ENCODE measurements at regions not wholly inside any gene's neighbourhood (a gene's known extent, or its start where the extent isn't known, plus 50 kb on each side); places are given as distances from the start of the nearest gene placed in this dataset.
A peak's percentile ranks its signal among the peaks of the same experiment; 100 is the strongest.

DNA sequence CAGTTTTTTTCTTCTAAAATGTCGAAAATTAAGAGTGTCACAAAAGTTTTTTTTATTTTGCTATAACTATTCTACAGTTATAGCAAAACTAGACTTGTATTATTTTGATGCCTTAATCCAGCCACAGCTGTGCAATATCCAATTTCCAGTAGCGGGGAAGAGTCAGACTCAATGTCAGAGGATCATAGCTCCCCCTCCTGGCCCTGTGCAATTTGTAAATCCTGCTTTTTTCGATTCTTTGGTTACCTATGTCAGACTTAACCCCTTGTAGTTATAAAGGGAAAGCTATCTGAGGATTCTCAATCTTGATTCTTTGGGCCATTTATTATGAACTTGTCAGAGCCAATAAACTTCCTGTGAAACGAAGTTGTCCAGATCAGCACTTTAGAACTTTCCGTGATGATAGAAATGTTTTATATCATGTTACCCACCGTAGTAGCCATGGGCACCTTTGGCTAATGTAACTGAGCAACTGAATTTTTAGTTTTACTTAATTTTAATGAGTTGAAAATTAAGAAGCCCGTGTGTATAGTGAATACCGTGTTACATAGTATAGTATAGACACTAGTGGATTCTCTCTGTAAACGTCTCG lies 87.7 kb upstream of the PRKCQ start:
- peak; percentile 65 for DNase-seq

DNA sequence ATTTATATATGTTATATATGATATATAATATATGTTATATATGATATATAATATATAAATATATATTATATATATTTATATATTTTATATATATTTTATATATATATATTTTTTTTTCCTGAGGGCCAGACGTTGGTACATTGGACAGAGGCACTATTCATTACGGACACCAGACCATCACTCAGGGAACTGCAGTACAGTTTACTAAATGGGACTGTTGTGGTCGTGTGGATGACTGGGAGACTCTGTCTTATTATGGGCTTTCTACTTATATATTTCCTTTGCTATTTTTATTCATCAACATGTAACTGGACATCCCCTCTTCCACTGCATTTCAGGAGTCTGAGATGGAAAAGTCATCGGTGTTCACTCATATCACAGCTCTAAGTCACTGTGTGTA lies 87.1 kb upstream of the PRKCQ start:
- DNase-seq = no peak

DNA sequence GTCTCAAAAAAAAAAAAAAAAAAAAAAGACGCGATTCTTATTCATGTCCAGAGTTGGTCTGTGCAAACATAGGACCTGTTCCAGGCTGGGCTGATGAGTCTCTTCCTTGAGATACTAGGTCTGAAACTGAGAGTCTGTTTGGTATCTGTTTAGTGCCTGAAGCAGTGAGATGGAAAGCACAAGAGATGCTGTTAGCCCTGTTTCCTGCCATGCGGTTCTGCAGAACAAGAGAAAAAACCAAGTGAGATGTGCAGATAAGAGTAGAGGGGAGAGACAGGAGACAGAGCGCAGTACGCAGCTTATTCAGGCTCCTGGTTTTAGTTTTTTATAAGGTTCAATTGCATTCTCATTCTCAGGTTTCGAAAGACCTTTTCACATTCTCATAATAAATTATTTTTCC lies 85.8 kb upstream of the PRKCQ start:
- peak; percentile 90 for DNase-seq

DNA sequence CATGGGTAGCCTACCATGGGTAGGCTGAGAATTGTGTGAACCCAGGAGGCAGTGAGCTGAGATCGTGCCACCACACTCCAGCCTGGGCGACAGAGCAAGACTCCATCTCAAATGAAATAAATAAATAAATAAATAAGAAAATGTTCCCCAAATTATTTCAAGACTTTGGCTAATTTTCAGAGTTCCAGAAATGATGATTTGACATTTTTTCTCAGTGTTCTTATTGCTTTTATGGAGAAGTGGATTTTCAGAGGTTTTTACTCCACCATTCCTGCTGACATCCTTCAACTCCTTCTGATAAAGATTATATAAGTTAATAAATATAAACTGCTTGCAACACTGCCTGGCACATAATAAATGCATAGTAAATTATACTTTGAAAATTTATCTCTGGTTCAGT lies 80.4 kb upstream of the PRKCQ start:
- no peak for DNase-seq

DNA sequence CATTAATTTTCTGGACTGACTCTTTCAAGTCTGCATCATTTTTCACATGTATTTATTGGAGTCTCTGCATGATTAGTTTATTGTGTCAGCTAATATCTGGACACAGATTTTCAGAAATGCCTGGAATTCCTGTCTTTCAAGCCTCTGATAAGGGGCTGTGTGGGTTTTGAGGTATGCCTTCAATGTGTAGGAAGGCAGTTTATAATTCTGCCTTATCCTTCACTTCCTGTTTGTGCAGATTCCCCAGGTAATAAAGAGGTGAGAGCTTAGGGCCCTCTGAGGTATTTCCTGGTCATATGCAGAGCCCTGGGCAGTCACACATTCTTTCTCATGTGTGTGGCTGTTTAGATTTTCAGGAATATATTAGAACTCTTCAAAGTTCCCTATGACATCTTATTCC lies 79.4 kb upstream of the PRKCQ start:
- no peak for DNase-seq

GRCh38 chr10:6657669-6658068 lies 77.6 kb upstream of the PRKCQ start:
- DNase-seq = no peak

DNA sequence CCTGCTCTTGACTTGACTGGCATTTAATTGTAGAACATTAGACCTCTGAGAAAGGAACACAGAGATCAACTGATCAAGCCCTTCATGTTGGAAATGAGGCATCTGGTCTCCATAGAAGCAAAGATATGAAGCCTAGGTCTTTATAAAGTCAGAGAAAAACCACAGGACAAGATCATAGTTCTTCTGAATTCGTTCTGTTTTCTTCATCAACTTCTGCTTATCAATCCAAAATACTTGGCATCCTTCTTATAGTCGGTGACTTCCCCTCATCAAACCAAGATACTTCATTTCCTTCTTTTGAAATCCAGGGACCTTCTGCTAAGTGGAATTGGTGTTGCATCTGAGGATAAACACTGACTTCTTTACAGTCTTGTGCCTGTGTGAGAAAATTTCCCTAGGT lies 77.1 kb upstream of the PRKCQ start:
- DNase-seq = no peak

GRCh38 chr10:6654571-6654970 lies 74.5 kb upstream of the PRKCQ start:
- no peak for DNase-seq

- no peak for DNase-seq
Observed at GRCh38 chr10:6650586-6650985, 70.5 kb upstream of the PRKCQ start.

- DNase-seq = no peak
Observed at GRCh38 chr10:6649903-6650302, 69.8 kb upstream of the PRKCQ start.

DNA sequence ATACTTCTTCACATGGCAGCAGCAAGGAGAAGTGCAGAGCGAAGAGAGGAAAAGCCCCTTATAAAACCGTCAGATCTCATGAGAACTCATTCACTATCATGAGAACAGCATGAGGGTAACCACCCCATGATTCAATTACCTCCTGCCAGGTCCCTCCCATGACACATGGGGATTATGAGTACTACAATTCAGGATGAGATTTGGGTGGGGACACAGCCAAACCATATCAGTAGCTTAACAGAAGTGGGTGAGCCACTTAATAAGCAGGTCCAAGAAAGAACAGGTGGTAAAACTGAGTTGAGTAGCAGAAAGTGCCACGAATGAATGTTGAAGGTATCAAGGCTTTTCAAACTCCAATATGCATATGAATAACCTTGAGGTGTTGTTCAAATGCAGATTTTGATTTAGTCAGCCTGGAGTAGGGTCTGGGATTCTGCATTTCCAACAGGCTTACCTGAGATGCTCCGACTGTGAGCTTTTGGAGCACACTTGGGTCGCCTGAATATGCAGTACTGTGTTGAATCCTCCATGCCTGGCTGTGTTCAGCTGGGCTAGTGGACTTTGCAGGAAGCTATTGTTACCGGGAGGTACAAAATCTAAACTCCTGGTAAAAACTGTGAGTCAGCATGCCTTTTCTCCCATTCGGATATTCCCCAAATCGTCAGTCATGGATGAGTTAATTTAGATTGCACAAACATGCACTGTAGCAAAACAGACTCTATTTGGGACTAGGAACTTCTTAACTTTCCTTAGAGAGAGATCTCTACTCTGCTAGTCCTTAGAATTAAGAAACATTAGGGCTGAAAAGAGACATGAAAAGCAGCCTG lies 69.0 kb upstream of the PRKCQ start:
- DNase-seq = no peak

DNA sequence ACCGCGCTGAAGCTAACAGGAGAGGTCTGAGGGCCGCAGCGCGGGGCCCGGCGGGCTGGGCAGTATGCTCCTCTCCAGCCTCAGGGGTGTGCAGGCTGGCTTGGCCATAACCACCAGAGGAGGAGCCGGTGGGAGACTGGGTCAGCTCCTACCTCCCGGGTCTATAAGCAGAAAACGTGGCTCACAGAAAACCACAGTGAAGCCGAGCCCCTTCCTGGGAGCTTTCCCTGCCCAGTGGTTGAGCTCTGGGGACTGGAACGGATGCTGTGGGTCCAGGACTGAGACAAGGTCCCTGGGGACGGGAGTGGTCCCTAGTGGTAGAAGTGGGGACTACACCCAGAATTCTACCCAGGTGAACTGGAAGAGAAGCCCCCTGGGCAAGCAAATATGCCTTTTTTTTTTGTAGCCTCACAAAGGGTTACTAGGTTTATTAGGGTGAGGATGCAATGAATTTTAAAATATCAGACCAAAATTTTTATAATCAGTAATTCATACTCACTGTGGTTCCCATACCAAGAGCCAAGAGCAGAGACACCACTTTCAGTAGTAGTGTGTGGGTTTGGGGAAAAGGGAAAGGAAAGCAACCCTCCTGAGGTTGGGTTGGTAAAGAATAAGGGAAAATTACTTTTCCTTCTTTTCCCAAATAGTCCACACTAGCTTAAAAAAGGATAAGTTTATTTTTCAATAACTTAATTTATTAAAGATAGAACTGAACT lies 67.9 kb upstream of the PRKCQ start:
- DNase-seq = peak; percentile 84

GRCh38 chr10:6643962-6644361 lies 63.9 kb upstream of the PRKCQ start:
- peak; percentile 73 for DNase-seq

DNA sequence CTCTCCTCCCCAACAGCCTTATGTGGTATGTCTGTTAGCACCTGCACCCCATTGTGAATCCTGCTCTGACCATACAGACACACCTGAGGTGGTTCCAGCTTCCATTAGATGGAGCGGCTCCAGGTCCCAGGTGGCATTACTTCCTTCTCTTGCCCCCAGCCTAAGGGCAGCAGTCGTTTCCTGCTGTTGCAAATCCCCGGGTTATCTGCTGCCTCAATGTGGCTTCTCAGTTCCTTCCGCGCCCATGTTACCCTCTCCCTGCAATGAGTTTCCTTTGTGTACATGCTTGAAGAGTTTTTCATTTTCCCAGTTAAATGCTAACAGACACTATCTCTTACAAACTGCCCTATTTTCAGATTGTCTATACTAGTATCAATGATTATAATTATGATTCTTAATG lies 62.8 kb upstream of the PRKCQ start:
- DNase-seq = peak; percentile 35

DNA sequence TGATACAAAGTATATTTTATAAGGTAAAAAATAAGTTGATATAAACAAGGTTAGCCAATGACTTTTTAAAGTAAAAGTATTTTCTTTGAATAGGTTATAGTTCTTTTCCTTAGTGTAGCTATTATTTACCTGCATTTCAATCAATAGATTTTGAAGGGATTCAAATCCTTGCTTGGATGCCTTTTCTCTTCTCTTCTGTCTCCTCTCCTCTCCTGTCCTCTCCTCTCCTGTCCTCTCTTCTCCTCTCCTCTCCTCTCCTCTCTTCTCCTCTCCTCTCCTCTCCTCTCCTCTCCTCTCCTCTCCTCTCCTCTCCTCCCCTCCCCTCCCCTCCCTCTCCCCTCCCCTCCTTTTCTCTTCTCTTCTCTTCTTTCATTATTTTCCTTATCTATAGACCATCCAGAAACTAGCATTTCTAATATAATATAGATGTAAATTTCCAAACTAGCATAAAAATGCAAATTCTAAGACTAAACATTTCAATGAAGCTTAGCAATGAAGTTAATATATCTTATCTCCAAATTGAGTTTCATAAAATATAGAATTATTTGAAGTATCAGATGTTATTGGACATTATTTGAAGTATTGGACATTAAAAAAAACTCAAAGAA lies 60.5 kb upstream of the PRKCQ start:
- no peak for DNase-seq

DNA sequence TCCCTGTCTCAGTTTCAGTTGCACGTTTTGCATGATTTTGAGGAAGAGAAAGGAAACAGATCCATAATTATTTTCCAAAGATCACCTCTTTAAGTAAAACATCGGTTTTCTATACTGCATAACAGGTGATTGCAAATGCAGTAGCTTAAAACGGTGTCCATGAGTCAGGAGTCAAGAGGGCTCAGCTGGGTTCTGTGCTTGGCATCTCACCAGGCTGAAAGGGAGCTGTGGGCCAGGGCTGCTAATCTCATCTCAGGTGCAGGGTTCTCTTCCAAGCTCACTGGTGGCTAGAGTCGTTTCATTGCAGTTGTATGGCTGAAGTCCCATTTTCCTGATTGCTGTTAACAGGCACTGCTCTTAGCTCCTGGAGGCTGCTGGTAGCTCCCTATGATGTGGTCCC lies 57.0 kb upstream of the PRKCQ start:
- no peak for DNase-seq

- peak; percentile 40 for DNase-seq
Observed at GRCh38 chr10:6635784-6636183, 55.7 kb upstream of the PRKCQ start.
